ENCODE measurements at regions not wholly inside any gene's neighbourhood (a gene's known extent, or its start where the extent isn't known, plus 50 kb on each side); places are given as distances from the start of the nearest gene placed in this dataset.
A peak's percentile ranks its signal among the peaks of the same experiment; 100 is the strongest.

DNA sequence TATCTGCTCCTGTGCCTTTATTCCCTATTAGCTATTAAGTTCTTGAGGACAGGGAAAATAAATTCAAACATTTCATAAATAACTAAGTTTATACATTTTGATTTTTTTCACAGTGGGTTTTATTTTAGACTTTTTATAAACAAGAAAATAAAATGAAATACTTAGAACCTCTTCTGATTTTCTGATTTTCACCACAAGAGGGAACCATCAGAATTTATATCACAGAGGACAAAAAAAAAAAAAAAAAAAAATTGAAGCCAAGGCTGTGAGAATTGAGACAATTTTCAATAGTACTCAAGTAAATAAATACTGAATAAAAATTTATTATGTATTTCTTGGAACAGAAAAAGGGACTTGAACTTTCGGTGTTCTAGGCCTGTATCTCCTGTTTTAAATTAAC, 288.1 kb downstream of the SH3BGRL start:
- TF ChIP-seq, protein P1, sequence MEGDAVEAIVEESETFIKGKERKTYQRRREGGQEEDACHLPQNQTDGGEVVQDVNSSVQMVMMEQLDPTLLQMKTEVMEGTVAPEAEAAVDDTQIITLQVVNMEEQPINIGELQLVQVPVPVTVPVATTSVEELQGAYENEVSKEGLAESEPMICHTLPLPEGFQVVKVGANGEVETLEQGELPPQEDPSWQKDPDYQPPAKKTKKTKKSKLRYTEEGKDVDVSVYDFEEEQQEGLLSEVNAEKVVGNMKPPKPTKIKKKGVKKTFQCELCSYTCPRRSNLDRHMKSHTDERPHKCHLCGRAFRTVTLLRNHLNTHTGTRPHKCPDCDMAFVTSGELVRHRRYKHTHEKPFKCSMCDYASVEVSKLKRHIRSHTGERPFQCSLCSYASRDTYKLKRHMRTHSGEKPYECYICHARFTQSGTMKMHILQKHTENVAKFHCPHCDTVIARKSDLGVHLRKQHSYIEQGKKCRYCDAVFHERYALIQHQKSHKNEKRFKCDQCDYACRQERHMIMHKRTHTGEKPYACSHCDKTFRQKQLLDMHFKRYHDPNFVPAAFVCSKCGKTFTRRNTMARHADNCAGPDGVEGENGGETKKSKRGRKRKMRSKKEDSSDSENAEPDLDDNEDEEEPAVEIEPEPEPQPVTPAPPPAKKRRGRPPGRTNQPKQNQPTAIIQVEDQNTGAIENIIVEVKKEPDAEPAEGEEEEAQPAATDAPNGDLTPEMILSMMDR (IDR thresholded peaks at IDR 0.05): peak; percentile 23
- H3K4me1 Mint-ChIP-seq (ENCODE audit: unreplicated experiment): no peaks in the 10 kb centered on the region
- H3K36me3 Mint-ChIP-seq (ENCODE audit: unreplicated experiment): no peaks in the 10 kb centered on the region
- no peaks in the 10 kb centered on the region for H3K27me3 Mint-ChIP-seq (ENCODE audit: unreplicated experiment)
- H3K9me3 Mint-ChIP-seq (ENCODE audit: unreplicated experiment): peaks cover 3% of the 10 kb centered on the region
- H3K27ac Mint-ChIP-seq (ENCODE audit: unreplicated experiment): no peak overlapping the region
- H3K4me3 Mint-ChIP-seq (ENCODE audit: unreplicated experiment): no peak overlapping the region
- no peak for DNase-seq (ENCODE audit: extremely low spot score, unreplicated experiment)

DNA sequence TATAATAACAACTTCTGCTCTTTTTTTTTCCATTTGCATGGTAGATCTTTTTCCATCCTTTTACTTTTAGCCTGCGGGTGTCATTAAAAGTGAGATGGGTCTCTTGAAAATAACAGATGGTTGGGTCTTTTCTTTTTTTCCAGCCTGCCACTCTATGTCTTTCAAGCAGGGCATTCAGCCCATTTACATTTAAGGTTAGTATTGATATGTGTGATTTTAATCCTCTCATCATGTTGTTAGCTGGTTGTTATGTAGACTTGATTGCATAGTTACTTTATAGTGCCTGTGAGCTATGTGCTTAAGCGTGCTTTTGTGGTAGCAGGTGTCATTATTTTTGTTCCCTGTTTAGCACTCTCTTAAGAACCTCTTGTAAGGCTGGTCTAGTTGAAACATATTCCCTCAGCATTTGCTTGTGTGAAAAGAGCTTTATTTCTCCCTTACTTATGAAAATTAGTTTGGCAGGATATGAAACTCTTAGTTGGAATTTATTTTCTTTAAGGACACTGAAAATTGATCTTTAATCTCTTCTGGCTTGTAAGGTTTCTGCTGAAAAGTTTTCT, 326.1 kb downstream of the SH3BGRL start:
- no peaks in the 10 kb centered on the region for H3K36me3 Mint-ChIP-seq (ENCODE audit: unreplicated experiment)
- H3K4me1 Mint-ChIP-seq (ENCODE audit: unreplicated experiment): no peaks in the 10 kb centered on the region
- H3K27ac Mint-ChIP-seq (ENCODE audit: unreplicated experiment): no peak overlapping the region
- no peak overlapping the region for H3K4me3 Mint-ChIP-seq (ENCODE audit: unreplicated experiment)
- TF ChIP-seq, protein P1 (IDR thresholded peaks at IDR 0.05): no peak
- peaks cover 39% of the 10 kb centered on the region for H3K9me3 Mint-ChIP-seq (ENCODE audit: unreplicated experiment)
- no peaks in the 10 kb centered on the region for H3K27me3 Mint-ChIP-seq (ENCODE audit: unreplicated experiment)
- DNase-seq (ENCODE audit: extremely low spot score, unreplicated experiment): no peak

DNA sequence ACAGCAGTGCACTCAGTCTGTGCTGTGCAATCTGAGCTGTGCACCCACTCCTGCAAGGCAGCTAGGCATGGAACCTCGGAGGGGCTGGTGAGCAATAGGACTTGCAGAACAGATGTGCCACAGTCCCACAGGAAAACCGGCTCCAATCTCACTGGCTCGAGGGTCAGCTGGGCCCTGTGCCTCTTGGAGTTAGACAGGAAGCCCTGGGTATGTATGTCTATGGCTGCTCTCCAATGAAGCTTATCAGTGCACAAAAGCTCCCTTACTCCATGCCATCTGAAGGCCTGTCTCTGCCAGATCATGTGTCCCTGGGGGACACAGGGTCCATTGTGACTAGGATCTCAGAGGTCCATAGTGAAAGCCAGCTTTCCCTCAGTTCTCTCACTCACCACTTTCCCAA, 335.8 kb downstream of the SH3BGRL start:
- H3K9me3 Mint-ChIP-seq (ENCODE audit: unreplicated experiment): peaks cover 51% of the 10 kb centered on the region

DNA sequence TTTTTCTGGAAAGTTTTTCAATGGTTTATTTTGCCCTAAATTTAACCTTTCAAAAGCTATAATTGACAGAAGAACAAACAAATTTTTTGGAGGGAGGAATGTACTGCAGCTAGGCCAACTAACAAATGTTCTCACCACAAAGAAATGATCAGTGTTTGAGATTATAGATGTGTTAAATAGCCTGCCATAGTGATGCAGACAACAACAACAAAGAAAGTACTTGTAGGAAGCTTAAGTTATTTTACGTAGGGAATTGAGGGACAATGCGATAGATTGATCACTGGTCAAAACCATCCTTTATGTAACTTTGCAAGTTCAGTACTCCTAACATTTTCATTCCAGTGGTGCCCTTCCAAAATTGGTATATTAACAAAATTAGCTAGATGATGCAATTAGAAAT, 340.4 kb downstream of the SH3BGRL start:
- TF ChIP-seq, protein P1 (IDR thresholded peaks at IDR 0.05): no peak
- H3K9me3 Mint-ChIP-seq (ENCODE audit: unreplicated experiment): peaks cover 37% of the 10 kb centered on the region
- H3K27ac Mint-ChIP-seq (ENCODE audit: unreplicated experiment): no peak overlapping the region
- H3K4me3 Mint-ChIP-seq (ENCODE audit: unreplicated experiment): no peak overlapping the region
- no peaks in the 10 kb centered on the region for H3K27me3 Mint-ChIP-seq (ENCODE audit: unreplicated experiment)
- no peaks in the 10 kb centered on the region for H3K36me3 Mint-ChIP-seq (ENCODE audit: unreplicated experiment)
- H3K4me1 Mint-ChIP-seq (ENCODE audit: unreplicated experiment): no peaks in the 10 kb centered on the region
- DNase-seq (ENCODE audit: extremely low spot score, unreplicated experiment): no peak

More for the DNA sequence above, 335.8 kb downstream of the SH3BGRL start:
- H3K4me1 Mint-ChIP-seq (ENCODE audit: unreplicated experiment): no peaks in the 10 kb centered on the region
- no peaks in the 10 kb centered on the region for H3K36me3 Mint-ChIP-seq (ENCODE audit: unreplicated experiment)
- H3K4me3 Mint-ChIP-seq (ENCODE audit: unreplicated experiment): no peak overlapping the region
- TF ChIP-seq, protein P1 (IDR thresholded peaks at IDR 0.05): no peak
- no peak for DNase-seq (ENCODE audit: extremely low spot score, unreplicated experiment)
- no peaks in the 10 kb centered on the region for H3K27me3 Mint-ChIP-seq (ENCODE audit: unreplicated experiment)
- no peak overlapping the region for H3K27ac Mint-ChIP-seq (ENCODE audit: unreplicated experiment)

DNA sequence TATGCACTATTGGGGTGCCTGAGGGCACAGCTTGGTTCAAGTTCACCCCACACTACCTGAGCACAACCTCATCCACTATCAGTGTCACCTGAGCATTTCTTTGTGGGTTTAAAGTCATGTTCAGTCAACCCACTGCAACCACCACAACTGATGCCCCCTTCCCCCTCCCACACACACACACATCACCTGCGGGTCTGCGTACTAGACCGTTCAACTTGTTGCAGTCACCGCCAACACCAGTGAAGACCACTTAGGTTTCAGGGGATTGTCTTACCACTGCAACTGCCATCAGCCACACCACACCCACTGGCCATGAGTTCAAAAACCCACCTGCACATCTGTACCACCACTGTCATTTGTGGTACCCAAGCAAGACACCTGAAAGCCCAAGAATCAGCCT, 355.0 kb downstream of the SH3BGRL start:
- Mint-ChIP-seq H3K36me3 (ENCODE audit: unreplicated experiment) (no peaks in the 10 kb centered on the region), H3K4me3 (ENCODE audit: unreplicated experiment) (no peak overlapping the region), H3K27me3 (ENCODE audit: unreplicated experiment) (no peaks in the 10 kb centered on the region), H3K9me3 (ENCODE audit: unreplicated experiment) (peaks cover 5% of the 10 kb centered on the region), H3K27ac (ENCODE audit: unreplicated experiment) (no peak overlapping the region), H3K4me1 (ENCODE audit: unreplicated experiment) (no peaks in the 10 kb centered on the region)
- no peak for DNase-seq (ENCODE audit: extremely low spot score, unreplicated experiment)
- TF ChIP-seq, protein P1 (IDR thresholded peaks at IDR 0.05): no peak
